GM12891 (cell line): ENCODE measurements at regions not wholly inside any gene's neighbourhood (a gene's known extent, or its start where the extent isn't known, plus 50 kb on each side); places are given as distances from the start of the nearest gene placed in this dataset.

Experiments
- DNase-seq: peaks from one replicate; pipeline ENCODE4 v3.0.0; 2011; ENCODE audit warnings: low spot score; ENCODE audit not compliant: insufficient read length
- FAIRE-seq: peaks from 2 replicates; lab custom pipeline; 2011; peaks lifted over from hg19 to GRCh38; lab: Jason Lieb, UNC
- PAX5 ChIP-seq: IDR thresholded peaks from 2 replicates; pipeline ENCODE4 v1.6.1; 2011; ENCODE audit warnings: low read length, moderate library complexity, mild to moderate bottlenecking; ENCODE audit not compliant: insufficient read depth, severe bottlenecking
- POLR2A ChIP-seq: IDR thresholded peaks from 2 replicates; pipeline ENCODE4 v1.6.1; 2011; ENCODE audit warnings: low read depth, low read length, control low read depth
- POLR2AphosphoS5 ChIP-seq: IDR thresholded peaks from 2 replicates; pipeline ENCODE4 v1.6.1; 2011; ENCODE audit warnings: low read depth, low read length, control low read depth
- POU2F2 ChIP-seq: IDR thresholded peaks from 2 replicates; pipeline ENCODE4 v1.6.1; 2011; ENCODE audit warnings: low read depth, mild to moderate bottlenecking, control low read depth, low read length, moderate library complexity
- SPI1 ChIP-seq: IDR thresholded peaks from 2 replicates; pipeline ENCODE4 v1.6.1; 2011; ENCODE audit warnings: low read depth, low read length, control low read depth
- TAF1 ChIP-seq: IDR thresholded peaks from 2 replicates; pipeline ENCODE4 v1.6.1; 2011; ENCODE audit warnings: low read depth, low read length, control low read depth

GRCh38 chr7:80047856-80048459, 86.7 kb upstream of the GNAI1 start:
- no peak for TF ChIP-seq PAX5
- no peak for TF ChIP-seq POLR2AphosphoS5
- TF ChIP-seq TAF1: no peak
- TF ChIP-seq POU2F2: no peak
- no peak for TF ChIP-seq SPI1
- no peak for TF ChIP-seq POLR2A
- FAIRE-seq (no peak), DNase-seq (no peak)

DNA sequence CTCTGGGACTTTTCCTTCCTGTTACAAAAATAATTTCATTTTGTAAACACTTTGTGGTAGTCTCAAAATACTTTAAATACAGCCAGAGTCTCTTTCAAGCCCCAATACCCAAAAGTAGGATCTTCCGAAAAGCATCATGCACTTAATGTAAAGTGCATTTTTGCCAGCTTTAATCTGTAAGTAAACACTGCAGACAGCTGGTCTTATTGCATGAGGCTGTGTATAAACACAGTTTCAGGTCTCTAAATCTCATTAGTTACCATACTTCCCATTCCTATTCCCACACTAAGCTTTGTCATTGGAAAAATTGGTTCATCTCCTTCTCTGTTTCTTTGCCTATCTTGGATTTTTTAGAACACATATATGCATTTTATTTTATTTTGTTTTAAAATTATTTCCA, 87.6 kb upstream of the GNAI1 start:
- DNase-seq (no peak), FAIRE-seq (no peak)
- TF ChIP-seq POLR2AphosphoS5 (no peak), SPI1 (no peak), POLR2A (no peak), POU2F2 (no peak), PAX5 (no peak), TAF1 (no peak)

- DNase-seq (no peak), FAIRE-seq (no peak)
- no peak for TF ChIP-seq POLR2AphosphoS5
- TF ChIP-seq POU2F2: no peak
- TF ChIP-seq POLR2A: no peak
- no peak for TF ChIP-seq TAF1
- TF ChIP-seq SPI1: no peak
- TF ChIP-seq PAX5: no peak
Observed at GRCh38 chr7:80044796-80045195, 89.8 kb upstream of the GNAI1 start.

DNA sequence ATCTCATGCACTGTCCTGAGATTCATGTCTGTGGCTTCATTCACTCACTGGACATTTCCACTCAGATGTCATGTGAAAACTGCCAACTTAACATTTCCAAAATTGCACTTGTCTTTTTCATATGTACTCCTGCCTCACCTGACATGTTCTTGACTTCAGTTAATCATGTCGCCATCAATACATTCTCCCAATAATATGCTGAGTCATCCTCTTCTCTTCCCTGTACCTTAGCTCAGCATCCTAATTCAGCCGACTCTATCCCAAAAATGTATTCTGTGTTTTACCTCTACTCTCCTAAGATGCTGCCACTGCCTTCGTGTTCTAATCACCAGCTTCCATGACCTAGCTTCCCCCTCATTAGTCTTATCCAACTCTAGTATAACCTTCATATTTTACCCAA, 93.9 kb upstream of the GNAI1 start:
- FAIRE-seq (no peak), DNase-seq (no peak)
- TF ChIP-seq SPI1 (no peak), POLR2AphosphoS5 (no peak), TAF1 (no peak), POU2F2 (no peak), POLR2A (no peak), PAX5 (no peak)

GRCh38 chr7:80040335-80040734, 94.3 kb upstream of the GNAI1 start:
- no peak for DNase-seq
- no peak for FAIRE-seq
- TF ChIP-seq PAX5 (no peak), POU2F2 (no peak), POLR2A (no peak), TAF1 (no peak), SPI1 (no peak), POLR2AphosphoS5 (no peak)

DNA sequence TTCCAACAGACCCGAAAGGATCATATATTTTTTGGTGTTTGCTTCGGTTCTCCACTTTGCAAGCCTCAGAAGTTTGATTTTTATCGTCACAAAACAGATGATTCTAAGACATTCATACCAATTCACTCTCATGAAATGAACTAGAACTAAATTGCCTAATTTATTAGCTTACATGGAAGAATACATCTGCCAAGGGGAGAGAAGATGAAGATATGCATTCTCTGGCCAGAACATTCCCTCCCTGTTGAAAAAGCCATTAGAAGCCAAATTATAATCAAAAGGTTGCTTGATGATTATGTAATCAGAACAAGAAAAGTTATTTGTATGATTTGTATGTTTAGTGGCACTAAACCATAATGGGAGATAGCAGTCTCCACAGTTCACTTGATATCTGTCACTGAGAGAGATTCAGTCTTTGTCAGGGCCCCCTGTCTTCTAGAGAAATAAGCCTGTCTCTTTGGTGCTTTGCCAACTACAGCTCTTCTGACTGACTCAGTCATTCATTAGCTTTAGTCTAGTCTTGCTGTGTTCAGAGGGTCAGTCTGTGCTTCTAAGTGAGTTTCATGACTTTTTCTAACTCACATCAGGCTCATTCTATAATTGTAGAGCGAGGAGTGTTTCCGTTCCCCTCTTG, 95.3 kb upstream of the GNAI1 start:
- TF ChIP-seq PAX5 (no peak), TAF1 (no peak), POLR2AphosphoS5 (no peak), SPI1 (no peak), POU2F2 (no peak), POLR2A (no peak)
- no peak for DNase-seq

GRCh38 chr7:80037689-80038088, 96.9 kb upstream of the GNAI1 start:
- no peak for DNase-seq
- no peak for TF ChIP-seq PAX5
- TF ChIP-seq TAF1: no peak
- TF ChIP-seq POU2F2: no peak
- TF ChIP-seq POLR2A: no peak
- TF ChIP-seq SPI1: no peak
- no peak for TF ChIP-seq POLR2AphosphoS5
- no peak for FAIRE-seq

More for the DNA sequence above, 95.3 kb upstream of the GNAI1 start:
- FAIRE-seq: no peak

- FAIRE-seq (no peak), DNase-seq (no peak)
- TF ChIP-seq POLR2AphosphoS5: no peak
- TF ChIP-seq PAX5: no peak
- TF ChIP-seq POLR2A: no peak
- TF ChIP-seq POU2F2: no peak
- TF ChIP-seq SPI1: no peak
- TF ChIP-seq TAF1: no peak
Observed at GRCh38 chr7:80036107-80036506, 98.5 kb upstream of the GNAI1 start.

DNA sequence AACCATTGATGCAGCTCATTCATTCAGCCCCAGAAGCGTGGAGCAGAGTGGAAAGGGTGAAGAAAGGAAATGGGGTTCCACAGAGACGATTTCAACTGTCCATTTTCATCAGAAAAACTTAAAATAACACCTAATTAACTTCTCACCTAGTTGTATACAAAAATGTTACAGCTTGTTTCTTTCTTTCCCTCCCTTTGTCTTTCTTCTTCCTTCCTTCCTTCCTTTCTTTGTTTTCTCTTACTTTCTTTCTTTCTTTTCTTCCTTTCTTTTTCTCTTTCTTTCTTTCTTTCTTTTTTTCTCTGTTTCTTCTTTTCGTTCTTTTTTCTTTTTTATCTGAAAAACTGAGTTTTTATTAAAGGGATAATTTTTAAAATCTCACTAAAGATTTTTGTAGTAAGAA, 105.9 kb upstream of the GNAI1 start:
- TF ChIP-seq SPI1 (no peak), PAX5 (no peak), POU2F2 (no peak), TAF1 (no peak), POLR2AphosphoS5 (no peak), POLR2A (no peak)
- DNase-seq (no peak), FAIRE-seq (no peak)

- DNase-seq (no peak), FAIRE-seq (no peak)
- no peak for TF ChIP-seq TAF1
- no peak for TF ChIP-seq POLR2AphosphoS5
- TF ChIP-seq POLR2A: no peak
- TF ChIP-seq SPI1: no peak
- TF ChIP-seq POU2F2: no peak
Observed at GRCh38 chr7:80027611-80028173, 106.9 kb upstream of the GNAI1 start.
